A673 (cell line): ENCODE measurements at regions not wholly inside any gene's neighbourhood (a gene's known extent, or its start where the extent isn't known, plus 50 kb on each side); places are given as distances from the start of the nearest gene placed in this dataset.

ENCODE experiments used
- CTCF ChIP-seq: fragments of 300-800, 200-600 bp; sonication (generic); conservative IDR thresholded peaks from 2 replicates; pipeline ENCODE4 v1.5.1; 2017; ENCODE audit warnings: low read depth, mild to moderate bottlenecking, antibody characterized with exemption, low read length, moderate library complexity, mixed read lengths
- EZH2 ChIP-seq: fragments of 200-600 bp; sonication (generic); IDR thresholded peaks from 2 replicates; pipeline ENCODE4 v1.6.1; 2017; ENCODE audit warnings: borderline replicate concordance, low read depth, mild to moderate bottlenecking, mixed read lengths, antibody characterized with exemption, low read length; ENCODE audit not compliant: poor library complexity, severe bottlenecking

DNA sequence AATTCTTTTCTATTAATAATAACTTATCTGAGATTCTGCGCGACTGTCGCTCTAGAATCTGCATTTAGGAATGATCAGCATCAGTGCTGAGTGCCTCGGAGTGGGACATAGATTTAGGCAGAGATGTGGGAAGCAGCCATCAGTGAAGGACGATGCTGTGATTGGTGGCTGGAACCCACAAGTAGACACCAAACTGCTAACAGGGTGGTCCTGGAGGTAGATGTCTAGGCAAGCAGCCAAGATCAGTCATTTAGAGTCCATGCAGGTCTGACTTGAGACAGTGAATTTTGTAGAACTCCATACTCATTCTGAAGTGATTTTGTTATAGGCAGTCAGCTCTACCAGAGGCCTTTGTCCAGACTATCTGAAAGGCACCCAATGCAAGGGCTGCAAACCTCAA lies 51.8 kb upstream of the LYST start:
- TF ChIP-seq CTCF (no peak), EZH2 (no peak)
